Endothelial cell of umbilical vein (primary cell): ENCODE measurements at regions not wholly inside any gene's neighbourhood (a gene's known extent, or its start where the extent isn't known, plus 50 kb on each side); places are given as distances from the start of the nearest gene placed in this dataset.

Source experiments
- BruUV-seq: library from RNA; stranded (reverse); fragments of 400-500 nt; replicated peaks from 2 replicates; lab custom pipeline; 2021; lab: Mats Ljungman, UMichigan
- CTCF ChIA-PET: fragments of 300-600, 350-600 bp; sonication (Branson Sonifier 250); formaldehyde crosslinking; loops from one replicate; lab custom pipeline; 2021; ENCODE audit warnings: antibody characterized with exemption, inconsistent platforms; lab: Charles Lee
- POLR2A ChIA-PET: fragments of 300-600, 350-600 bp; sonication (Branson Sonifier 250); formaldehyde crosslinking; loops from one replicate; lab custom pipeline; 2021; ENCODE audit warnings: antibody characterized with exemption, inconsistent platforms; lab: Charles Lee
- DNase-seq: peaks from one replicate; pipeline ENCODE4 v3.0.0-alpha.2; 2011; ENCODE audit warnings: low read depth, low spot score
- FAIRE-seq: peaks from 2 replicates; lab custom pipeline; 2011; peaks lifted over from hg19 to GRCh38; lab: Jason Lieb, UNC
- H2AFZ ChIP-seq: 2 replicates; pipeline ENCODE4 v1.6.0; 2012; ENCODE audit warnings: low read depth, low read length, control low read depth, inconsistent platforms
- H3K27ac ChIP-seq: 2 replicates; pipeline ENCODE4 v1.5.1; 2011; ENCODE audit warnings: low read depth, mild to moderate bottlenecking, control low read depth, low read length, moderate library complexity; ENCODE audit not compliant: insufficient read depth
- H3K27me3 ChIP-seq, 2 experiments: 2 replicates each; pipeline versions ENCODE4 v1.6.0 to v1.6.1; 2011; ENCODE audit warnings: low read length in 2 of 2, mixed read lengths in 1 of 2; ENCODE audit not compliant: control insufficient read depth in 2 of 2, insufficient read depth in 2 of 2
- H3K36me3 ChIP-seq, 2 experiments: 2 replicates in 1 of 2; 3 replicates in 1 of 2; pipeline ENCODE4 v1.5.1; 2011; ENCODE audit warnings: low read length in 2 of 2, mild to moderate bottlenecking in 1 of 2, moderate library complexity in 1 of 2; ENCODE audit not compliant: control insufficient read depth in 2 of 2, insufficient read depth in 2 of 2; ENCODE audit errors: extremely low read depth in 1 of 2
- H3K4me1 ChIP-seq: 3 replicates; pipeline ENCODE4 v1.5.1; 2011; ENCODE audit warnings: mild to moderate bottlenecking, low read length; ENCODE audit not compliant: control insufficient read depth, insufficient read depth; ENCODE audit errors: extremely low read depth
- H3K4me2 ChIP-seq: 2 replicates; pipeline ENCODE4 v1.6.1; 2011; ENCODE audit warnings: low read length, control low read depth, mixed read lengths; ENCODE audit not compliant: insufficient read depth
- H3K4me3 ChIP-seq, 3 experiments: fragments of 200-600 bp in 1 of 3; sonication (generic), shearing (Covaris generic) in 1 of 3; replicated peaks in 1 of 3; 2 replicates each; pipeline ENCODE4 v1.5.1; 2011 to 2016; ENCODE audit warnings: control low read depth in 3 of 3, low read length in 3 of 3, mild to moderate bottlenecking in 2 of 3, inconsistent platforms in 1 of 3, low read depth in 1 of 3, moderate library complexity in 1 of 3; ENCODE audit not compliant: insufficient read depth in 1 of 3
- H3K79me2 ChIP-seq: 2 replicates; pipeline ENCODE4 v1.6.0; 2012; ENCODE audit warnings: low read length, inconsistent platforms; ENCODE audit not compliant: control insufficient read depth, insufficient read depth
- H3K9ac ChIP-seq: replicated peaks from 2 replicates; pipeline ENCODE3; 2011; ENCODE audit warnings: low read length, control low read depth; ENCODE audit not compliant: insufficient read depth; ENCODE audit errors: extremely low read depth
- H3K9me1 ChIP-seq: replicated peaks from 3 replicates; pipeline ENCODE4 v1.6.0; 2011; ENCODE audit warnings: mild to moderate bottlenecking, low read length; ENCODE audit not compliant: control insufficient read depth, insufficient read depth; ENCODE audit errors: extremely low read depth
- H3K9me3 ChIP-seq: replicated peaks from 2 replicates; pipeline ENCODE4 v1.5.1; 2012; ENCODE audit warnings: low read length, inconsistent platforms; ENCODE audit not compliant: control insufficient read depth, insufficient read depth
- H4K20me1 ChIP-seq: replicated peaks from 2 replicates; pipeline ENCODE3; 2011; ENCODE audit warnings: mild to moderate bottlenecking, low read length; ENCODE audit not compliant: control insufficient read depth, insufficient read depth; ENCODE audit errors: extremely low read depth
- CTCF ChIP-seq, 2 donors: IDR thresholded peaks; 1 replicate in 1 of 2; 2 replicates in 1 of 2; pipeline ENCODE4 v1.5.1; 2011; ENCODE audit warnings: low read length in 2 of 2, mild to moderate bottlenecking in 2 of 2, moderate library complexity in 2 of 2, control low read depth in 1 of 2, inconsistent platforms in 1 of 2, low read depth in 1 of 2; ENCODE audit not compliant: insufficient read depth in 1 of 2; ENCODE audit errors: extremely low read depth in 1 of 2
- EZH2 ChIP-seq: IDR thresholded peaks from 2 replicates; pipeline ENCODE4 v1.6.1; 2012; ENCODE audit warnings: borderline replicate concordance, low read depth, mild to moderate bottlenecking, moderate library complexity, low read length, inconsistent platforms; ENCODE audit not compliant: severe bottlenecking
- FOS ChIP-seq: IDR thresholded peaks from 2 replicates; pipeline ENCODE4 v1.6.1; 2011; ENCODE audit warnings: mild to moderate bottlenecking, low read length, moderate library complexity, borderline replicate concordance; ENCODE audit not compliant: insufficient read depth
- GATA2 ChIP-seq: IDR thresholded peaks from 2 replicates; pipeline ENCODE4 v1.7.0; 2011; ENCODE audit warnings: low read depth, mild to moderate bottlenecking, moderate library complexity, mixed read lengths, low read length; ENCODE audit not compliant: insufficient read length, insufficient read depth
- MYC ChIP-seq: IDR thresholded peaks from one replicate; pipeline ENCODE4 v1.6.1; 2011; ENCODE audit warnings: mild to moderate bottlenecking, low read depth, low read length
- POLR2A ChIP-seq: IDR thresholded peaks from 2 replicates; pipeline ENCODE4 v1.6.1; 2012; ENCODE audit warnings: low read depth, mild to moderate bottlenecking, control low read depth, low read length
- POLR2AphosphoS5 ChIP-seq: IDR thresholded peaks from 2 replicates; pipeline ENCODE4 v1.6.1; 2012; ENCODE audit warnings: low read depth, mild to moderate bottlenecking, control low read depth, low read length, moderate library complexity; ENCODE audit not compliant: insufficient read depth
- dilution Hi-C: fragments of 300-500 bp; cut with MboI; formaldehyde crosslinking; loops from one replicate; pipeline ENCODE4 v1.15.0; 2019; ENCODE audit warnings: low sequenced_read_pairs; ENCODE audit not compliant: extremely low pct_ligation_motif_present
- intact Hi-C: fragments of 100-400 bp; cut with micrococcal nuclease; formaldehyde crosslinking; loops from one replicate; pipeline ENCODE4 v1.10.0; 2022
- TF ChIP-seq, protein P1 (sequence below): IDR thresholded peaks from 2 replicates; pipeline ENCODE4 v1.6.1; 2011; ENCODE audit not compliant: insufficient read depth, insufficient read length

- H3K4me3 ChIP-seq, result no peak overlapping the region
- no peaks in the 10 kb centered on the region for H3K9me3 ChIP-seq
- no peaks in the 10 kb centered on the region for H3K36me3 ChIP-seq
- FAIRE-seq (no peak), DNase-seq (no peak)
- CTCF ChIA-PET, result no interaction called here
- H3K4me1 ChIP-seq, result no peaks in the 10 kb centered on the region
- H3K9me1 ChIP-seq, result no peaks in the 10 kb centered on the region
- no TSS peak for BruUV-seq
- H3K27ac ChIP-seq, result no peak overlapping the region
- no peaks in the 10 kb centered on the region for H3K27me3 ChIP-seq
- intact Hi-C loops, result no loop called here
- TF ChIP-seq, protein P1, sequence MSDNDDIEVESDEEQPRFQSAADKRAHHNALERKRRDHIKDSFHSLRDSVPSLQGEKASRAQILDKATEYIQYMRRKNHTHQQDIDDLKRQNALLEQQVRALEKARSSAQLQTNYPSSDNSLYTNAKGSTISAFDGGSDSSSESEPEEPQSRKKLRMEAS, result no peak
- TF ChIP-seq POLR2A (no peak), MYC (no peak), CTCF (IDR thresholded peaks at IDR 0.05; ENCODE audit: extremely low read depth in 1 of 2, insufficient read depth in 1 of 2, low read depth in 1 of 2, low read length in 2 of 2) (no peak), POLR2AphosphoS5 (no peak), GATA2 (no peak), FOS (no peak), EZH2 (no peak)
- H3K9ac ChIP-seq, result no peak overlapping the region
- dilution Hi-C loops, result no loop called here
- no peaks in the 10 kb centered on the region for H4K20me1 ChIP-seq
- H2AFZ ChIP-seq, result no peak overlapping the region
- H3K79me2 ChIP-seq, result no peaks in the 10 kb centered on the region
- H3K4me2 ChIP-seq, result no peak overlapping the region
- POLR2A ChIA-PET, result no interaction called here
Observed at GRCh38 chr13:58592786-58593185, 961.2 kb downstream of the PCDH17 start.
